ENCODE measurements at regions not wholly inside any gene's neighbourhood (a gene's known extent, or its start where the extent isn't known, plus 50 kb on each side); places are given as distances from the start of the nearest gene placed in this dataset.

DNA sequence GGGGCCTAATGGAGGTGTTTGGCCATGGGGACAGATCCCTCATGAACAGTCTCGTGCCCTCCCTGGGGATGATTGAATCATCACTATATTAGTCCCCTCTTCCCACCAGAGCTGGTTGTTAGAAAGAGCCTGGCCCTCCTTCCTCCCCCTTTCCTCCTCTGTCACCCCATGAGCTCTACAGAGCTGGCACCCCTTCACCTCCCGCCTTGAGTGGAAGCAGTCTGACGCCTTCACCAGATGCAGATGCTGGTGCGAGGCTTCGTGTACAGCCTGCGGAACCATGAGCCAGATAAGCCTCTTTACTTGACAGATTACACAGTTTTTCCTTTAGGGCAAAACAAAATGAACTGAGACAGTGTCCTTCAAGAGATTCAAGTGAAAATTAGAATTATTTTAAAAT is 74.4 kb upstream of the RIPOR2 start:
- Histone ChIP-seq H3K9me3 (ENCODE audit: insufficient read depth, low read length, severe bottlenecking) (no peaks in the 10 kb centered on the region), H3K9ac (ENCODE audit: low read depth, low read length) (peak overlapping the region; percentile 32), H3K27ac (ENCODE audit: low read length) (peak overlapping the region; percentile 84), H3K36me3 (ENCODE audit: insufficient read depth, low read length) (peaks cover 2% of the 10 kb centered on the region), H3K79me2 (ENCODE audit: insufficient read depth, low read length) (peaks cover 26% of the 10 kb centered on the region), H2AFZ (ENCODE audit: low read depth, low read length) (no peak overlapping the region), H3K4me1 (ENCODE audit: insufficient read depth, low read length) (peaks cover 59% of the 10 kb centered on the region), H3K4me3 (ENCODE audit: low read depth in 1 of 2, low read length in 2 of 2) (peak overlapping the region in 1 of 2 experiments; percentile 28; a peak in 2 of 4 replicates), H4K20me1 (ENCODE audit: insufficient read depth, low read length) (no peaks in the 10 kb centered on the region), H3K4me2 (ENCODE audit: insufficient read depth, low read length) (peak overlapping the region; percentile 54), H3K27me3 (ENCODE audit: insufficient read depth, low read length, poor library complexity) (no peaks in the 10 kb centered on the region)
- TF ChIP-seq EZH2 (IDR thresholded peaks at IDR 0.05; ENCODE audit: borderline replicate concordance, low read depth, low read length, severe bottlenecking) = no peak
- TF ChIP-seq, protein P1, sequence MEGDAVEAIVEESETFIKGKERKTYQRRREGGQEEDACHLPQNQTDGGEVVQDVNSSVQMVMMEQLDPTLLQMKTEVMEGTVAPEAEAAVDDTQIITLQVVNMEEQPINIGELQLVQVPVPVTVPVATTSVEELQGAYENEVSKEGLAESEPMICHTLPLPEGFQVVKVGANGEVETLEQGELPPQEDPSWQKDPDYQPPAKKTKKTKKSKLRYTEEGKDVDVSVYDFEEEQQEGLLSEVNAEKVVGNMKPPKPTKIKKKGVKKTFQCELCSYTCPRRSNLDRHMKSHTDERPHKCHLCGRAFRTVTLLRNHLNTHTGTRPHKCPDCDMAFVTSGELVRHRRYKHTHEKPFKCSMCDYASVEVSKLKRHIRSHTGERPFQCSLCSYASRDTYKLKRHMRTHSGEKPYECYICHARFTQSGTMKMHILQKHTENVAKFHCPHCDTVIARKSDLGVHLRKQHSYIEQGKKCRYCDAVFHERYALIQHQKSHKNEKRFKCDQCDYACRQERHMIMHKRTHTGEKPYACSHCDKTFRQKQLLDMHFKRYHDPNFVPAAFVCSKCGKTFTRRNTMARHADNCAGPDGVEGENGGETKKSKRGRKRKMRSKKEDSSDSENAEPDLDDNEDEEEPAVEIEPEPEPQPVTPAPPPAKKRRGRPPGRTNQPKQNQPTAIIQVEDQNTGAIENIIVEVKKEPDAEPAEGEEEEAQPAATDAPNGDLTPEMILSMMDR (IDR thresholded peaks at IDR 0.05; ENCODE audit: borderline replicate concordance, extremely low read depth, low read length, poor library complexity, severe bottlenecking) = no peak
- ATAC-seq (ENCODE audit: insufficient read depth, low read depth) (peak; percentile 44), DNase-seq (peak; percentile 52)

DNA sequence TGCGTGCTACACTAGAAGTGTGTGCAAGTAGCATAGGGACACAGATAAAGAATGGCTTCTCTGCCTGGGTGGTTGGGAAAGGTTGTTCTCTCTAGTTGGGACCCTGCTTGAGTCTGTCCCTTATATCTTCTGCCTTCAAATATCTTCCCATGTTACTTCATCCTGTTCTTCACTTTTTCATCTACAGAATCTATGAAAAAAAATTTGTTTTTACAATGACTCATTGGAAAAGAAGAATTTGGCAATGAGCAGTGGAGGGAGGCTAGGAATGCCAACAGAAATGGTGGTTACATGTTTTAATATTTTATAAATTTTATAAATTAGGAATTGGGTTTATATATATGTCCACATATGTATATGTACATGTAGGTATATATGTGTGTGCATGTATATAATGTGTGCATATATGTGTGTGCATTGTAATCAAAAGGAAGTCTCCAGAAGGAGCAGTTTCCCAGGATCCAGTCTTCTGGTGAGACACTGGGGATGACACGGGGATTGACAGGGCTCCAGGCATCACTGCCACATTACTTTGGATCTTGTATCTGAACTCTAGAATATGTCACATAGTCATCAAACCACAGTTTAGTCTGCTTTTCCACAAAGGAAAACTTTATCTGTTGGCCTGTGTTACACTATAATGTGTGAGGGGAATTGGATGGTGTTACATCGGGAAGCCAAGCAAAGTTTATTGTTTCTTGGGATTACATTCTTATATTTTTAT is 75.3 kb upstream of the RIPOR2 start:
- Histone ChIP-seq H3K4me1 (ENCODE audit: insufficient read depth, low read length) (peaks cover 58% of the 10 kb centered on the region), H3K79me2 (ENCODE audit: insufficient read depth, low read length) (peaks cover 26% of the 10 kb centered on the region), H2AFZ (ENCODE audit: low read depth, low read length) (no peak overlapping the region), H3K4me2 (ENCODE audit: insufficient read depth, low read length) (peak overlapping the region; percentile 54; the same call in 1 of the 2 replicates), H3K27ac (ENCODE audit: low read length) (peak overlapping the region; percentile 84), H3K27me3 (ENCODE audit: insufficient read depth, low read length, poor library complexity) (no peaks in the 10 kb centered on the region), H3K9me3 (ENCODE audit: insufficient read depth, low read length, severe bottlenecking) (no peaks in the 10 kb centered on the region), H4K20me1 (ENCODE audit: insufficient read depth, low read length) (no peaks in the 10 kb centered on the region), H3K4me3 (ENCODE audit: low read depth in 1 of 2, low read length in 2 of 2) (no peak overlapping the region), H3K9ac (ENCODE audit: low read depth, low read length) (no peak overlapping the region), H3K36me3 (ENCODE audit: insufficient read depth, low read length) (peaks cover 4% of the 10 kb centered on the region)
- ATAC-seq (ENCODE audit: insufficient read depth, low read depth) = no peak
- DNase-seq = no peak
- TF ChIP-seq EZH2 (IDR thresholded peaks at IDR 0.05; ENCODE audit: borderline replicate concordance, low read depth, low read length, severe bottlenecking) = no peak
- TF ChIP-seq, protein P1 (IDR thresholded peaks at IDR 0.05; ENCODE audit: borderline replicate concordance, extremely low read depth, low read length, poor library complexity, severe bottlenecking) = no peak

DNA sequence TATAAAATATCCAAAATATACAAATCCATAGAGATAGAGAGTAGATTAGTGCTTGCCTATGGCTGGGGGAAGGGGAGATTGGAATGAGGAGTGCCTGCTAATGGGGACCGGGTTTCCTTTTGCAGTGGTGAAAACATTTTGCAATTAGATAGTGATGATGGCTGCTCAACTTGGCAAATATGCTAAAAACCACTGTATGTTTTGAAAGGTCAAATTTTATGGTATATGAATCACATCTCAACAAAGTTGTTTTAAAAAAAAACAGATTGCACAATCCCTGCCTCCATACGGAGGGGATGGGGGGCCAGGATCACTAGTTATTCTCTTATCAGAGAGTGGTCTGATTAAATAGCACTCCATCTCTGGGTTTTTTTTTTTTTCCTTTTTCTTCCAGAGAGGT is 76.9 kb upstream of the RIPOR2 start:
- TF ChIP-seq, protein P1 (IDR thresholded peaks at IDR 0.05; ENCODE audit: borderline replicate concordance, extremely low read depth, low read length, poor library complexity, severe bottlenecking) = no peak
- TF ChIP-seq EZH2 (IDR thresholded peaks at IDR 0.05; ENCODE audit: borderline replicate concordance, low read depth, low read length, severe bottlenecking) = no peak
- Histone ChIP-seq H3K4me1 (ENCODE audit: insufficient read depth, low read length) (peaks cover 42% of the 10 kb centered on the region), H2AFZ (ENCODE audit: low read depth, low read length) (no peak overlapping the region), H3K9ac (ENCODE audit: low read depth, low read length) (no peak overlapping the region), H3K9me3 (ENCODE audit: insufficient read depth, low read length, severe bottlenecking) (no peaks in the 10 kb centered on the region), H3K36me3 (ENCODE audit: insufficient read depth, low read length) (peaks cover 4% of the 10 kb centered on the region), H3K4me3 (ENCODE audit: low read depth in 1 of 2, low read length in 2 of 2) (no peak overlapping the region), H3K79me2 (ENCODE audit: insufficient read depth, low read length) (peaks cover 22% of the 10 kb centered on the region), H4K20me1 (ENCODE audit: insufficient read depth, low read length) (no peaks in the 10 kb centered on the region), H3K27me3 (ENCODE audit: insufficient read depth, low read length, poor library complexity) (no peaks in the 10 kb centered on the region), H3K27ac (ENCODE audit: low read length) (no peak overlapping the region), H3K4me2 (ENCODE audit: insufficient read depth, low read length) (no peak overlapping the region)
- DNase-seq = no peak
- ATAC-seq (ENCODE audit: insufficient read depth, low read depth) = no peak

Measured in DND-41 (cell line).